ENCODE measurements at regions not wholly inside any gene's neighbourhood (a gene's known extent, or its start where the extent isn't known, plus 50 kb on each side); places are given as distances from the start of the nearest gene placed in this dataset.

DNA sequence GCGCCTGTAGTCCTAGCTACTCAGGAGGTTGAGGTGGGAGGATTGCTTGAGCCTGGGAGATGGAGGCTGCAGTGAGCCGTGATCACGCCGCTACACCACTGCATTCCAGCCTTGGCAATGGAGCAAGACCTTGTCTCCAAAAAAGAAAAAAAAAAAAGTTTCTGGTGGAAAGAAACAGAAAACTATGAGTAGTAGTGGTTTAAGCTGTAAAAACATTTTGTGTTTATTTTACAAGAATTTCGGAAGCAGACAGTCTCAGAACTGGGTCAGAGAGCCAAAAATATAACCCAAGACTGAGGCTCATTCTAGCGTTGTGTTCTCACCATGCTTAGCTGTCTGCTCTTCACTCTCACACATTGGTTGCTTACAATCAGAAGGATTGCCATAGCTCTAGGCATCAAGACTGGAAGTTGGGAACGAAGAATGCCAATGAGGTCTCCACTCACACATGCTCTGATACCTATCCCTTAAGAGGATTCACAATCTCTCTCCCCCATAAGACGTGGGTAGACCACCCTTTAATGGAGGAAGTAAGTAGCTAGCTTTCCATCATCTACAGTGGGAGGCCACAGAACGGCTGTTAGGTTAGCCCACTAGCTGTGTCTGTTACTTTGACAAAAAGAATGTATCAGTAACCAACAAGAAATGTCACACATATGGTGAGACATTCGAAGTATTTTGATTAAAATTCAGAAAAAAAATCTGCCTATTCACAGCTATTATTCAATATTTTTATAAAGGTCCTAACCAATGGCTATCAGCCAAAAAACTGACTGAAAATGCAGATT lies 117.6 kb upstream of the RASSF8 start:
- TF ChIP-seq, protein P1, sequence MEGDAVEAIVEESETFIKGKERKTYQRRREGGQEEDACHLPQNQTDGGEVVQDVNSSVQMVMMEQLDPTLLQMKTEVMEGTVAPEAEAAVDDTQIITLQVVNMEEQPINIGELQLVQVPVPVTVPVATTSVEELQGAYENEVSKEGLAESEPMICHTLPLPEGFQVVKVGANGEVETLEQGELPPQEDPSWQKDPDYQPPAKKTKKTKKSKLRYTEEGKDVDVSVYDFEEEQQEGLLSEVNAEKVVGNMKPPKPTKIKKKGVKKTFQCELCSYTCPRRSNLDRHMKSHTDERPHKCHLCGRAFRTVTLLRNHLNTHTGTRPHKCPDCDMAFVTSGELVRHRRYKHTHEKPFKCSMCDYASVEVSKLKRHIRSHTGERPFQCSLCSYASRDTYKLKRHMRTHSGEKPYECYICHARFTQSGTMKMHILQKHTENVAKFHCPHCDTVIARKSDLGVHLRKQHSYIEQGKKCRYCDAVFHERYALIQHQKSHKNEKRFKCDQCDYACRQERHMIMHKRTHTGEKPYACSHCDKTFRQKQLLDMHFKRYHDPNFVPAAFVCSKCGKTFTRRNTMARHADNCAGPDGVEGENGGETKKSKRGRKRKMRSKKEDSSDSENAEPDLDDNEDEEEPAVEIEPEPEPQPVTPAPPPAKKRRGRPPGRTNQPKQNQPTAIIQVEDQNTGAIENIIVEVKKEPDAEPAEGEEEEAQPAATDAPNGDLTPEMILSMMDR (IDR thresholded peaks at IDR 0.05): no peak
- TF ChIP-seq POLR2A (IDR thresholded peaks at IDR 0.05): no peak

Measured in esophagus squamous epithelium (tissue), 4 donors.